Sigmoid colon (tissue), 6 donors: ENCODE measurements at regions not wholly inside any gene's neighbourhood (a gene's known extent, or its start where the extent isn't known, plus 50 kb on each side); places are given as distances from the start of the nearest gene placed in this dataset.

Experiments used
- DNase-seq: peaks from one replicate; pipeline ENCODE4 v3.0.0-alpha.2; 2019
- H3K27ac ChIP-seq, 4 donors: fragments of 200-600 bp; sonication (generic); one replicate each; pipeline ENCODE4 v1.5.1; 2016 to 2019; ENCODE audit warnings: mild to moderate bottlenecking in 1 of 4
- H3K27me3 ChIP-seq, 3 donors: fragments of 200-600 bp; sonication (generic); one replicate each; pipeline ENCODE4 v1.5.1; 2019; ENCODE audit warnings: mild to moderate bottlenecking in 1 of 3
- H3K36me3 ChIP-seq, 4 donors: fragments of 200-600 bp; sonication (generic); one replicate each; pipeline ENCODE4 v1.5.1; 2016 to 2019
- H3K4me1 ChIP-seq, 4 donors: fragments of 200-600 bp; sonication (generic); one replicate each; pipeline ENCODE4 v1.5.1; 2017 to 2019
- H3K4me3 ChIP-seq, 4 donors: fragments of 200-600 bp; sonication (generic); one replicate each; pipeline ENCODE4 v1.5.1; 2017 to 2019; ENCODE audit warnings: mild to moderate bottlenecking in 2 of 4, moderate library complexity in 1 of 4
- H3K9me3 ChIP-seq, 4 donors: fragments of 200-600 bp in 3 of 4; sonication (generic) in 3 of 4; one replicate each; pipeline versions ENCODE4 v1.5.1 to v1.6.1; 2013 to 2019
- CTCF ChIP-seq, 4 experiments: fragments of 450-650 bp in 3 of 4; fragments of 200-600 bp in 1 of 4; IDR thresholded peaks; one replicate each; pipeline ENCODE4 v1.5.1; 2016 to 2019; ENCODE audit warnings: antibody characterized with exemption in 4 of 4, mild to moderate bottlenecking in 3 of 4, moderate library complexity in 2 of 4
- EP300 ChIP-seq, 4 donors: sonication (generic); formaldehyde crosslinking; IDR thresholded peaks; one replicate each; pipeline ENCODE4 v1.6.1; 2017; ENCODE audit warnings: antibody characterized with exemption in 4 of 4
- POLR2A ChIP-seq, 2 donors: fragments of 450-650 bp; IDR thresholded peaks; one replicate each; pipeline ENCODE4 v1.6.1; 2016; ENCODE audit warnings: antibody characterized with exemption in 2 of 2, mild to moderate bottlenecking in 2 of 2, moderate library complexity in 2 of 2
- POLR2AphosphoS5 ChIP-seq, 4 donors: sonication (generic); formaldehyde crosslinking; IDR thresholded peaks; one replicate each; pipeline ENCODE4 v1.6.1; 2017; ENCODE audit warnings: antibody characterized with exemption in 4 of 4
- WGBS, 2 donors: extraction: QIAGEN DNeasy Blood & Tissue Kit; methylation state at CpG; one replicate each; pipeline ENCODE4 v1.1.7; 2013; 5-methylcytosine and 5-hydroxymethylcytosine counted together
- intact Hi-C: fragments of 100-400 bp; cut with DNase I; formaldehyde crosslinking; loops from one replicate; pipeline ENCODE4 v1.15.1; 2023
- donor health status: healthy with polysubstance abuse.
- donor health status: healthy.

- WGBS, 2 donors = 93 to 99% methylated on average over 2 of the region's 2 CpGs
- Histone ChIP-seq H3K4me1 (no peaks in the 10 kb centered on the region), H3K9me3 (no peaks in the 10 kb centered on the region), H3K27ac (no peak overlapping the region), H3K27me3 (no peaks in the 10 kb centered on the region), H3K4me3 (no peak overlapping the region), H3K36me3 (no peaks in the 10 kb centered on the region)
- intact Hi-C loops = no loop called here
- no peak for DNase-seq
- TF ChIP-seq POLR2A (IDR thresholded peaks at IDR 0.05) (no peak), CTCF (IDR thresholded peaks at IDR 0.05) (no peak), EP300 (IDR thresholded peaks at IDR 0.05) (no peak), POLR2AphosphoS5 (IDR thresholded peaks at IDR 0.05) (no peak)
These were observed 308.5 kb downstream of the EPHA4 start for GRCh38 chr2:221263573-221263972.

- WGBS, 2 donors = 77 to 80% methylated on average over 2 of the region's 2 CpGs
- no peaks in the 10 kb centered on the region for H3K4me1 ChIP-seq
These were observed 307.8 kb downstream of the EPHA4 start for GRCh38 chr2:221264318-221264717.

GRCh38 chr2:221267773-221268425 is 304.2 kb downstream of the EPHA4 start:
- no peak overlapping the region for H3K4me3 ChIP-seq
- H3K9me3 ChIP-seq = no peaks in the 10 kb centered on the region
- no peaks in the 10 kb centered on the region for H3K4me1 ChIP-seq
- WGBS, 2 donors = 77 to 86% methylated on average over 6 of the region's 6 CpGs
- no peak for DNase-seq
- no peaks in the 10 kb centered on the region for H3K36me3 ChIP-seq
- H3K27ac ChIP-seq = no peak overlapping the region
- no peaks in the 10 kb centered on the region for H3K27me3 ChIP-seq
- no peak for TF ChIP-seq CTCF (IDR thresholded peaks at IDR 0.05)
- TF ChIP-seq POLR2AphosphoS5 (IDR thresholded peaks at IDR 0.05) = no peak
- no peak for TF ChIP-seq POLR2A (IDR thresholded peaks at IDR 0.05)
- TF ChIP-seq EP300 (IDR thresholded peaks at IDR 0.05) = no peak
- intact Hi-C loops = no loop called here

More at GRCh38 chr2:221264318-221264717, 307.8 kb downstream of the EPHA4 start:
- Histone ChIP-seq H3K4me3 (no peak overlapping the region), H3K9me3 (no peaks in the 10 kb centered on the region), H3K36me3 (no peaks in the 10 kb centered on the region), H3K27ac (no peak overlapping the region), H3K27me3 (no peaks in the 10 kb centered on the region)
- TF ChIP-seq EP300 (IDR thresholded peaks at IDR 0.05) = no peak
- no peak for TF ChIP-seq POLR2AphosphoS5 (IDR thresholded peaks at IDR 0.05)
- TF ChIP-seq CTCF (IDR thresholded peaks at IDR 0.05) = no peak
- no peak for TF ChIP-seq POLR2A (IDR thresholded peaks at IDR 0.05)
- intact Hi-C loops = no loop called here
- no peak for DNase-seq

GRCh38 chr2:221268631-221269030 is 303.5 kb downstream of the EPHA4 start:
- 74% methylated on average over 3 of the region's 3 CpGs for WGBS, 2 donors
- H3K27ac ChIP-seq = no peak overlapping the region
- H3K36me3 ChIP-seq = no peaks in the 10 kb centered on the region
- no peaks in the 10 kb centered on the region for H3K27me3 ChIP-seq
- no peaks in the 10 kb centered on the region for H3K4me1 ChIP-seq
- no peak overlapping the region for H3K4me3 ChIP-seq
- no peaks in the 10 kb centered on the region for H3K9me3 ChIP-seq
- TF ChIP-seq POLR2AphosphoS5 (IDR thresholded peaks at IDR 0.05) (no peak), EP300 (IDR thresholded peaks at IDR 0.05) (no peak), POLR2A (IDR thresholded peaks at IDR 0.05) (no peak), CTCF (IDR thresholded peaks at IDR 0.05) (no peak)
- intact Hi-C loops = no loop called here
- no peak for DNase-seq

- no peak overlapping the region for H3K27ac ChIP-seq
These were observed 301.3 kb downstream of the EPHA4 start for GRCh38 chr2:221270806-221271205.

More at GRCh38 chr2:221270806-221271205, 301.3 kb downstream of the EPHA4 start:
- WGBS, 2 donors = 88% methylated on average over 2 of the region's 2 CpGs
- DNase-seq = no peak
- Histone ChIP-seq H3K9me3 (no peaks in the 10 kb centered on the region), H3K4me1 (peaks cover 0 to 5% (median 0%) of the 10 kb centered on the region in 4 donors), H3K27me3 (no peaks in the 10 kb centered on the region), H3K4me3 (no peak overlapping the region), H3K36me3 (no peaks in the 10 kb centered on the region)
- intact Hi-C loops = no loop called here
- TF ChIP-seq EP300 (IDR thresholded peaks at IDR 0.05) (no peak), POLR2A (IDR thresholded peaks at IDR 0.05) (no peak), POLR2AphosphoS5 (IDR thresholded peaks at IDR 0.05) (no peak), CTCF (IDR thresholded peaks at IDR 0.05) (no peak)
